OCI-LY3 (cell line): ENCODE measurements at regions not wholly inside any gene's neighbourhood (a gene's known extent, or its start where the extent isn't known, plus 50 kb on each side); places are given as distances from the start of the nearest gene placed in this dataset.

ENCODE experiments used
- H2AFZ ChIP-seq: fragments of 200-600, 300-600 bp; shearing (Covaris generic); 2 replicates; pipeline ENCODE4 v1.6.0; 2014; ENCODE audit warnings: antibody characterized with exemption, low read depth, low read length
- H3K27ac ChIP-seq: fragments of 200-600, 300-600 bp; sonication (generic); 2 replicates; pipeline ENCODE4 v1.5.1; 2014; ENCODE audit warnings: mild to moderate bottlenecking, low read length, moderate library complexity, mixed read lengths
- H3K27me3 ChIP-seq: fragments of 200-600, 300-600 bp; sonication (generic); 2 replicates; pipeline ENCODE4 v1.6.1; 2014; ENCODE audit warnings: low read depth, low read length, mixed read lengths
- H3K36me3 ChIP-seq: fragments of 200-600, 300-600 bp; sonication (generic); replicated peaks from 2 replicates; pipeline ENCODE3; 2014; ENCODE audit warnings: low read depth, low read length, mixed read lengths
- H3K4me1 ChIP-seq: fragments of 300-600, 200-600 bp; sonication (generic); 2 replicates; pipeline ENCODE4 v1.6.1; 2014; ENCODE audit warnings: low read length, mixed read lengths
- H3K4me2 ChIP-seq: fragments of 200-600, 300-600 bp; sonication (generic); 2 replicates; pipeline ENCODE4 v1.6.1; 2014; ENCODE audit warnings: low read length, mixed read lengths
- H3K4me3 ChIP-seq: fragments of 300-600, 200-600 bp; sonication (generic); 2 replicates; pipeline ENCODE4 v1.5.1; 2014; ENCODE audit warnings: antibody characterized with exemption, mild to moderate bottlenecking, low read length, moderate library complexity
- H3K79me2 ChIP-seq: fragments of 300-600, 200-600 bp; shearing (Covaris generic); 2 replicates; pipeline ENCODE4 v1.6.1; 2014; ENCODE audit warnings: mild to moderate bottlenecking, low read length, mixed read lengths
- H3K9ac ChIP-seq: fragments of 300-600, 200-600 bp; shearing (Covaris generic); 2 replicates; pipeline ENCODE4 v1.6.0; 2014; ENCODE audit warnings: mild to moderate bottlenecking, low read length, moderate library complexity
- H3K9me3 ChIP-seq: fragments of 200-600, 300-600 bp; shearing (Covaris generic); 2 replicates; pipeline ENCODE4 v1.6.1; 2014; ENCODE audit warnings: low read length, mixed read lengths; ENCODE audit not compliant: insufficient read depth
- H4K20me1 ChIP-seq: fragments of 200-600, 300-600 bp; sonication (generic); 2 replicates; pipeline ENCODE4 v1.6.1; 2016; ENCODE audit warnings: low read length, mixed read lengths; ENCODE audit not compliant: insufficient read depth
- CTCF ChIP-seq: fragments of 200-600, 300-600 bp; sonication (generic); IDR thresholded peaks from 2 replicates; pipeline ENCODE4 v1.5.1; 2014; ENCODE audit warnings: antibody characterized with exemption, low read length, low read depth
- EZH2phosphoT487 ChIP-seq: fragments of 200-600 bp; shearing (Covaris generic); IDR thresholded peaks from 2 replicates; pipeline ENCODE4 v1.6.1; 2018; ENCODE audit warnings: antibody characterized with exemption, mixed run types, low read depth

- Histone ChIP-seq H3K4me2 (no peak overlapping the region), H3K27me3 (peaks cover 68% of the 10 kb centered on the region), H3K4me3 (no peak overlapping the region), H3K9me3 (no peaks in the 10 kb centered on the region), H3K9ac (no peak overlapping the region), H4K20me1 (no peaks in the 10 kb centered on the region), H2AFZ (no peak overlapping the region), H3K79me2 (no peaks in the 10 kb centered on the region), H3K36me3 (no peaks in the 10 kb centered on the region), H3K27ac (no peak overlapping the region), H3K4me1 (peaks cover 11% of the 10 kb centered on the region)
- no peak for TF ChIP-seq CTCF
- no peak for TF ChIP-seq EZH2phosphoT487
These were observed 77.7 kb downstream of the MAP1LC3B2 start for GRCh38 chr12:116636608-116637519.

DNA sequence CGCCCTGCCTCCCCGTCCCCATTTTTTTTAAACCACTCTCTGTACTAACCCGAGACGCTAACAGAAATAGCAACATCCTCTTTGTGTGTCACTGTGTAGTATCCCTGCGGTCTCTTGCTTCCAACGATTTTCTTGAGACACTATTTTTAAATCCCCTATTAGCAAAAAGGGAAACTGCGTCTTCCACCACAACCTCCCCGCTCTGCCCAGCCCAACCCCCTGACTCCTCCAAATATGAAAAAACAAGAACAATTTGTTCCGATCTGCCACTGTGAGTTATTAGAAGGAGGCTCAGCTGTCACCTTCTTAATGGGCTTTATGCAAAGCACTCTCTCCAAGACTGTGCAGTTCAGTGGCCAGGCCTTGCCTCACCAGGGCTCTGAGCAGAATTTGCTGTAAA lies 76.3 kb downstream of the MAP1LC3B2 start:
- Histone ChIP-seq H3K4me3 (peak overlapping the region; percentile 57), H2AFZ (peak overlapping the region; percentile 47; the same call in 1 of the 2 replicates), H3K4me2 (peak overlapping the region; percentile 67), H4K20me1 (no peaks in the 10 kb centered on the region), H3K79me2 (no peaks in the 10 kb centered on the region), H3K4me1 (peaks cover 11% of the 10 kb centered on the region), H3K9ac (no peak overlapping the region), H3K27me3 (peaks cover 70% of the 10 kb centered on the region), H3K36me3 (no peaks in the 10 kb centered on the region), H3K27ac (no peak overlapping the region), H3K9me3 (no peaks in the 10 kb centered on the region)
- no peak for TF ChIP-seq CTCF
- TF ChIP-seq EZH2phosphoT487: no peak

DNA sequence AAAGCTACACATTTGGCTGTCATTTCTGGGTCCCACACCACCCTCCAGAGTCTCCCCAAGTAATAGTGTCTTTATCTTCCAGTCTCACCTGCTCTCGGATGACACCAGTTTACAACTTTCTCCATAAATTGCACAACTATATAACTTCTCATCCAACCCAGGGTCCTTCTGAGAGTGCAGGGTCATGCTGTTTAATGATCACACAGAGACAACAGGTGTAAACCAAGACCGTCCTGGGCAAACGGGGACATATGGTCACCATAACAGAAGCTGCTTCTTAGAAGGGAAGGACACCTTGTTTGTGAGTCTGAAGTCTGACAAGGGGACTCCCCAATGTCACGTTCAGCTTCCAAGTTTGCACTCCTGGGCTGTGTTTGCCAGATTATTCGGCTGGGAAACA lies 74.3 kb downstream of the MAP1LC3B2 start:
- Histone ChIP-seq H2AFZ (no peak overlapping the region), H3K4me2 (no peak overlapping the region), H3K79me2 (no peaks in the 10 kb centered on the region), H4K20me1 (no peaks in the 10 kb centered on the region), H3K36me3 (no peaks in the 10 kb centered on the region), H3K4me1 (peaks cover 11% of the 10 kb centered on the region), H3K27ac (no peak overlapping the region), H3K27me3 (peaks cover 68% of the 10 kb centered on the region), H3K4me3 (no peak overlapping the region), H3K9me3 (no peaks in the 10 kb centered on the region), H3K9ac (no peak overlapping the region)
- TF ChIP-seq EZH2phosphoT487 (no peak), CTCF (no peak)

DNA sequence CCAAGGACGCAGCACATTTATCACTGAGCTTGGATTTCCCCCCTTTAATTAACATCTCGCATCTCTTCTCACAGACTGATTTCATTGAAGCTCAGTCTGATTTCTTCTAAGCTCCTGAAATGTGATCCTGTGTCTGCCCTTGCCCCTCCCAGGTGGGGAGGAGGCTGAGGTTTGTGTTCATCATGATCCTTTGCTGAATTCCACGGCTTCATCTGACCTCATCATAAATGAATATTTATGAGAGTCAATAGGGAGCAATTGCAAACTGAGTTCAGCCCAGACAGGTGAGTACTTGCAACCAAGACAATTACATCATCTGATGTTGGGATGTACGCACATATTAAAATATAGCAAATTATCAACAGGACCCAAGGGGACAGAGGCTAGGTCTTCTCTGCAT lies 72.4 kb downstream of the MAP1LC3B2 start:
- no peak for TF ChIP-seq EZH2phosphoT487
- TF ChIP-seq CTCF: no peak
- Histone ChIP-seq H3K4me1 (peaks cover 11% of the 10 kb centered on the region), H3K9me3 (no peaks in the 10 kb centered on the region), H3K79me2 (no peaks in the 10 kb centered on the region), H3K4me2 (no peak overlapping the region), H3K27ac (no peak overlapping the region), H3K27me3 (peaks cover 57% of the 10 kb centered on the region), H3K9ac (no peak overlapping the region), H4K20me1 (no peaks in the 10 kb centered on the region), H3K4me3 (no peak overlapping the region), H3K36me3 (no peaks in the 10 kb centered on the region), H2AFZ (no peak overlapping the region)
